M059J (cell line): ENCODE measurements at regions not wholly inside any gene's neighbourhood (a gene's known extent, or its start where the extent isn't known, plus 50 kb on each side); places are given as distances from the start of the nearest gene placed in this dataset.
"Not testable (repeated sequence)": the region's sequence is repeated elsewhere in the genome, so short reads cannot be mapped to it uniquely, and the experiment has no call there.

Experiments used
- DNase-seq: peaks from one replicate; pipeline ENCODE4 v3.0.0-alpha.2; 2012; ENCODE audit warnings: low read depth

DNA sequence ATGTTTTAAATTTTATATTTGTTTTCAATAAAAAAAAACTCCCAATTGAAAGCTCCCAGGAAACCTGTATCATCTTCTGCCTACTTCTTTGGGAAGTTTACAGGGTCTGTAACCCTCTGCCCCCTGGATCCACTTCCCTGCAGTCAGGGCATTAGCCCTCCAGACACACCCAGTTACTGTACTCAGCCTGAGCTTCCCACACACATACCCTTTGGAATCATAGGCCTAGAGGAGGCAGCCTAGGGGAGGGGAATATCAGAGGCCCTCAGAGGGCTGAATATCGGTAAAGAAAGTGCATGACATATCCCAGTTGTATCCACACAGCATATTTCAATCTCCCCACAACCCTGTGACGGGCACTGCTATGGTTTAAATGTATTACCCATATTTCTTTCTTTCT, 56.2 kb upstream of the TFPI start:
- not testable (repeated sequence) for DNase-seq

DNA sequence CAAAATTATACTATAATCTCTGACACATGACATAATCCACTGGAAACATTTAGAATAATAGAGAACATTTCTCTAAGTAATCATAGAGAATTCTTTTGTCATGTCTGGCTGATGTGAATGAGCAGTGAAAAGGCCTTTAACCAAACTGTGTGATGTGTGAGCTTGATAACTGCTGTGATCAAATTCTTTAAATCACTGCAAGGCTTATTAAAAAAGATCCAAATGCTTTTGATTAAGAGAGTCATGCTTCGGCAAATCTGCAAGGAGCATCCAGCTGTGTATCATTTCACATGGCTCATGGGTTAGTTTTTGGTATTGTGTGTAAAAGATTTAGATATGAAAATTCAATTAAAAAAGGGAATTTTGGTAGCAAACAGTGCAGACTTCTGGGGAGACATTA, 58.6 kb upstream of the TFPI start:
- DNase-seq: no peak

DNA sequence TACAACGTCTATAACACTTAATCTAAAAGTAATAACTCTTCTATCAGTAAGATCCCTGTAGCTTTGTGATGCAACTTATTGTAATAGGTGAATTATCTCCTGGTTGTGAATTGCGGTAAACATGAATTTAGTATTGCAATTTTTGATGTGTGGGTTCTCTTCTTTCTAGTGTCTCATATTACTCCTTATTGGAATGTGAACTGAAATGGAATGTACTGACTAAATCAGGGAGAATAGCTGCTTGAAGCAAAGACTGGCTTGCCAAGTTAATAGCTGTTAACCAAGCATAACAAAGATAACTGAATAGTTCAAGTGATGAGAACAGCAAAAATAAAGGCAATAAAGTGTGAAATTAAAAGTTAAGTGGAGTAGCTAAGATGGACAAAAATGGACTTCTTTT, 60.5 kb upstream of the TFPI start:
- no peak for DNase-seq

DNA sequence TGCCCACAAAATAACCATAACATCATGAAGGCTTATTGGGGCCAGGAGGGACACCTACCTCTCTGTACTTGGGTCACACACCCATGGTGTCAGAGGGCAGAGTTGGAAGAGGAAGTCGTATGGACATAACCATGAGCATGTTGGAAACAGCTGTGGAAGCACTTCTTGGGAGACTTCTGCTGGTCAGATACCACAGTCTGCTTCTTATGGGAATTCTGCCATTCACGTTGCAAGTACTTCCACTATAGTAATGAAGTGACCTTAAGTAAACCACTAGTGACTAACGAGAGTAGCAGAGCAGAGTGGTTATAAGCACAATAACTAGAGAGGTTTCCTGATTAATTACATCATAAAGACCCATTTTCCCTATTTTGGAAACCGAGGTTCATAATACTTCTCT, 61.1 kb upstream of the TFPI start:
- no peak for DNase-seq

DNA sequence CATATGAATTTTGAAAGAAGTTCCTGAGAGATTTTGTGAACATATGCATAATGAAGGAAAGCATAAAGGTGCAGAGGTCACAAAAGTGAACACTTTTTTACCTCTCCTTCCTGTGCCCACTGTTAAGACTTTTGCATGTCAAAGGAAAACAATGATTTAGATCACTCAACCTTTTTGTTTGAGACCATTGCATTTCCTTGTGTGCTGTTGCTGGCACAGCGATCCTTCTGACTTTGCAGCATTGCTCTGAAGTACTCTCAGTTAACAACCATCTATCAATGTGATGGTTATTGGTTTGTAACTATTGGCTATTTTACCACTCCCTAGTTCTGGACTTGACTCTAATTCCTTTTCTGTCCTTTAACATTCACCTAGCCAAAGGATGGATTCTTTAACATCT, 61.7 kb upstream of the TFPI start:
- no peak for DNase-seq

DNA sequence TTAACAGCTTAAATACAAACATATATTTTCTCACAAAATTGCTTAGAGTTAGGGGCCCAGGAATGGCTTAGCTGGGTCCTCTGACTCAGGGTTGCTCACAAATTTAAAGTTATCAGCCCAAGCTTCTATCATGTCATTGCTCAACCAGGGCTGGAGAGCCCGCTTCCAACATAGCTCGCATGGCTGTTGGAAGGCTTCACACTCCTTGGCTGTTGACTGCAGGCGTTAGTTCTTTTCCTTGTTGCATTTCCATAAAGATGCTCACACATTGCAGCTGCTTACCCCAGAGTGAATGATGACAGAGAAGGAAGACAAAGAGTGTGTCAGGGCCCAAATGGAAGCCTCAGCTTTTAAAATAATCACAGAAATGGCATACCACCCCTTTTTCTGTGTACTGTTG, 62.9 kb upstream of the TFPI start:
- no peak for DNase-seq

DNA sequence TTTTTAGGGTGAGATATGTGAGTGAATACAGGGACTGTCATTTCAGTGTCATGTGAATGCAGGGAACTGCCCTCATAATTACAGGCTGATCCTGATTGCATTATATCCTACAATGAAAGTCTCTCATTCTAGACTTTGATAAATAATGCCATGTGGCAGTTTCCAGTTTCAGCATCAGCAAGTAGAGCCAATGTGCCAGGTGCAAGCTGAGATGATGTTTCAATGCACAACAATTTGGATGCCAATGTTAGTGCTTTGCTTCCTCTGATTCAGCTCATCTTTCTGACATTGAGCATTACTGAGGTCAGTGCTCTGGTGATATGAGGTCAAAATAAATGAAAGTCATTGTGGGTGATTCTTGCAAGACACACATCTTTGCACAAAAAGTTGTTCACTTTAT, 63.7 kb upstream of the TFPI start:
- no peak for DNase-seq

DNA sequence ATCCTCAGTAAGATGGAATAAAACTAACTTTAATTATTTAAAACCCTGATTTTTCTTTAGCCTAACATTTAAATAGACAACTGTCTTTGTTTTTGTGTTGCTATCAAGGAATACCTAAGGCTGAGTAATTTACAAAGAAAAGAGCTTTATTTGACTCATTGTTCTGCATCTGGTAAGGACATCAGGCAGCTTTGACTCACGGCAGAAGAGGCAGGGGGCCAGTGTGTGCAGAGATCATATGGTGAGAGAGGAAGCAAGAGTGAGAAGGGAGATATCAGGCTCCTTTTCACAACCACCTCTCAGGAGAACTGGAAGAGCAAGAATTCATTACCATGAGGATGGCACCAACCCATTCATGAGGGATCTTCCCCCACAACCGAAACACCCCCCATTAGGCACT, 64.6 kb upstream of the TFPI start:
- DNase-seq: peak; percentile 15

DNA sequence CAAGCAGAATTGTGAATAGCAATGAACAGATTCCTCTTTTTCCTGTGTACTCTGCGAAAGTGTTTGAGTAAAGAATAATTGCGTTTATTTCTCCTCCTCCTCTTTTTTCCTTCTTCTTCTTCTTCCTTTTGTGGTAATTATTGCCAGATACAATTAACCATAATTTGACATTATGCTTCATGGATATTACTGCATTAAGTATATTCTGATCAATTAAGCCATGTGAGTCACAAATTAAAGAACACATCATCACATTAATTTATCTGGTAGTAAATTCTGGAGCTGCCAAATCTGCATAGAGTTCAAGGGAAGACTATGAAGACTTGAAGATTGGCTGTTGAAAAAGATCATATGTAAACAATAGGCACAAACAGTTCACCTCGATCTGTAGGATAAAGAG, 72.9 kb upstream of the TFPI start:
- DNase-seq: no peak

DNA sequence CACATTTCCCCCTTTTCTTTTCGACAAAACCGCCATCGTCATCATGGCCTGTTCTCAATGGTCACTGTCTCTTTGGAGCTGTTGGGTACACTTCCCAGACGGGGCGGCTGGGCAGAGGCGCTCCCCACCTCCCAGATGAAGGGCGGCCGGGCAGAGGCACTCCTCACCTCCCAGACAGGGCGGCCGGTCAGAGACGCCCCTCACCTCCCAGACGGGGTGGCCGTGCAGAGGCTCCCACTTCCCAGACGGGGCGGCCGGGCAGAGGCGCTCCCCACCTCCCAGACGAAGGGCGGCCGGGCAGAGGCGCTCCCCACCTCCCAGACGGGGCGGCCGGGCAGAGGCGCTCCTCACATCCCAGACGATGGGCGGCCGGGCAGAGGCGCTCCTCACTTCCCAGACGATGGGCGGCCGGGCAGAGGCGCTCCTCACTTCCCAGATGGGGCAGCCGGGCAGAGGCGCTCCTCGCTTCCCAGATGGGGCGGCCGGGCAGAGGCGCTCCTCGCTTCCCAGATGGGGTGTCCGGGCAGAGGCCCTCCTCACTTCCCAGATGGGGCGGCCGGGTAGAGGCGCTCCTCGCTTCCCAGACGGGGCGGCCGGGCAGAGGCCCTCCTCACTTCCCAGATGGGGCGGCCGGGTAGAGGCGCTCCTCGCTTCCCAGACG, 82.6 kb upstream of the TFPI start:
- DNase-seq: not testable (repeated sequence)

DNA sequence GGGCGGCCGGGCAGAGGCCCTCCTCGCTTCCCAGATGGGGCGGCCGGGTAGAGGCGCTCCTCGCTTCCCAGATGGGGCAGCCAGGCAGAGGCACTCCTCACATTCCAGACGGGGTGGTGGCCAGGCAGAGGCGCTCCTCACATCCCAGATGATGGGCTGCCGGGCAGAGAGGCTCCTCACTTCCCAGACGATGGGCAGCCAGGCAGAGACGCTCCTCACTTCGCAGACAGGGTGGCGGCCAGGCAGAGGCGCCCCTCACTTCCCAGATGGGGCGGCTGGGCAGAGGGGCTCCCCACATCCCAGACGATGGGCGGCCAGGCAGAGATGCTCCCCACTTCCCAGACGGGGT, 83.1 kb upstream of the TFPI start:
- not testable (repeated sequence) for DNase-seq

DNA sequence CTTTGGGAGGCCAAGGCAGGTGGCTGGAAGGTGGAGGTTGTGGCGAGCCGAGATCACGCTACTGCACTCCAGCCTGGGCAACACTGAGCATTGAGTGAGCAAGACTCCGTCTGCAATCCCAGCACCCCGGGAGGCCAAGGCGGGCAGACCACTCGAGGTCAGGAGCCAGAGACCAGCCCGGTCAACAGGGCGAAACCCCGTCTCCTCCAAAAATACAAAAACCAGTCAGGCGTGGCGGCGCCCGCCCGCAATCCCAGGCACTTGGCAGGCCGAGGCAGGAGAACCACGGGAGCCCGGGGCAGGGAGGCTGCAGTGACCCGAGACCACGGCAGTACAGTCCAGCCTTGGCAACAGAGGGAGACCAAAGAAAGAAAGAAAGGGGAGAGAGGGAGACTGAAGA, 83.5 kb upstream of the TFPI start:
- DNase-seq: not testable (repeated sequence)

DNA sequence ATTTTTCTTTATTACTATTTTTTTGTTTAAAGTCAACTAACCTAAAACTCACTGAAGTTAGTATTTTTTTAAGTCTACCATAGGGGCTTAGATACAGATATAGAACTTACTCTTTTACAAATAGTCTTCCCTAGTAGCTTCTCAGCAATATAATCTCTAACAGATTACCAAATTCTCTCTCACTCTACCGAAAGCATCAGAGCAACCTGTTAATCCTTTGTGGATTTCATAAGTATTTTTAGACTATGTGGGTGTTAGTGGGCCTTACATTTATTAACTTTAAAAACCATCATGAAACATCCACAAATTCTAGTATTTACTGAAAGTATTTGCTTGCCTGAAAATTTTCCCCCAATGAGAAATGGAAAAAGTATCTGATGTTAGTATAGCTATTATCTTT, 84.6 kb upstream of the TFPI start:
- DNase-seq: no peak

DNA sequence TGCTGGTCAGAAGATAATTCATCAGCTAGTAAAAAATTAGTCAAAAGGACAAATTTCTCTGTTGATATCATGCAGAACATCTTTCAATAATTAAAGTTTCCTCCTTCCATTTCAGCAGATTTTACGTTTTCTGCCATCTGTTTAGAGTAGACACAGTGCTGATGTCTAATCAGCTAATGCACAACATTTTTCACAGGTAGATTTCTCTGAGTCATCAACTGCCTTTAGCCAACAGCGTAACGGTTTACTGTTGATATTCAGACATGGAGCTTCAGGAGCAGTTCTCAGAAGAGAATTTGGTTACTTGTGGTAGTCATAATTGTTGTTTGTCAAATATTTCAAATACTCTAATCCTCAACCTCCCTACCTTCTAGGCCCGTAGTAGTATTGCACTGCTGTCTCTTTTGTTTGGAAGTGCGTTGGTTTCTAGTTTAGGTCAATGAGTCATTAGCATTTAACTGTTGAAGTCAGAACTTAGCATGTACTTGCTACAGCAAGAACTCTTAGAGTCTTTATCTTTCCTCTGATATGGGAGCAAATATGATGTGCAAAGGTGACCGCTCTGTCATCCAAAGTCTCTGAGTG, 86.8 kb upstream of the TFPI start:
- peak; percentile 57 for DNase-seq

DNA sequence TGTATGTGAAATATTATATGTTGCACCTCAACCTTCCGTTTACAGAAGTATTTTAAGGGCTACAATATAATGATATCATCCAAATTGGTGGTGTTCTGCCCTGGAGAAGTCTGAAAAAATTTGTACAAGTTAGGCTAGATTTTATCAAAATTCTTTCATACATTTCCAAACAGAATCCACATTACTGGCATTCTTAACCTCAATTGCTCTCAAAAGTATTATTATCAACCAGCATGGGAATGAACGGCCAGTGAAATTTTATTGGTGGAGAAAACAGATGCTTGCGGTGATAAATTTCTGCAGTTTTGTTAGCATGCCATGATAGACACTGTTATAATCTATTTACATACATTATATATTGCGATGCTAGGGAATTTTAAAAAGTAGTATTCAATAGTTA, 88.3 kb upstream of the TFPI start:
- DNase-seq: no peak

DNA sequence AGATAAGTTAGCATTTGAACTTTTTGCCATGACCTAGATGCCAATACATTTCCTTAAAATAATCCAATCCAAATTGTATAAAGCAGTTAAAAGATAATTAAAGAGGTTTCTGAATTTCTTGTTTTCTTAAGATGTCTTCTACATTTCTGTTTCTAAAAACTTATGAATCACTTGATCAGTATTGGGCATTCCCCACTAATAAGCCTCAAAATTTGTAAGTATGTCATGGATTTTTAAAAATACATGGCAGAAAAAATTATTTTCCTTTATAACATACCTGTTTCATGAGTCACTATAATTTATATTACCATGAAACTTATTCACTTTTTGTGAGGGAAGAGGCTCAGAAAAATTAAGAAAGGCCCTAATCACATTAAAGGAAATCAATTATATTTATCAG, 90.3 kb upstream of the TFPI start:
- DNase-seq: no peak

DNA sequence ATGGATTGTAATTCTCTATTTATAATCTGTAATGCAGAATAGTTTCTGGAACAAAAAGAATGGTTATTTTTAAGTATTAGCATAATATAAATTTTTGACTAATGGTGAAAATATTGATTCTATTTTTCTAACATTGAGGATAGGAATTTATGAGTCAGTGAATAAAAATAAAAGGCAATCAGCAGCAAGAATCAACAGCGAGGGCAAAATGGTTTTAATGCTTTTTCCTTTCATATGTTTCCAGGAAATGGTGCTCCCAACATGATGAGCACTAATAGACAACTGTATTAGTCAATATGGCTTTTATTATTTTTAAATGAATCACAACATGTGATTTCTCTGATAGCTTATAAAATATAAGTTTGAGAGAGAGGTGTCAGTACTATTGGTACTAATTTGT, 90.7 kb upstream of the TFPI start:
- DNase-seq: no peak

DNA sequence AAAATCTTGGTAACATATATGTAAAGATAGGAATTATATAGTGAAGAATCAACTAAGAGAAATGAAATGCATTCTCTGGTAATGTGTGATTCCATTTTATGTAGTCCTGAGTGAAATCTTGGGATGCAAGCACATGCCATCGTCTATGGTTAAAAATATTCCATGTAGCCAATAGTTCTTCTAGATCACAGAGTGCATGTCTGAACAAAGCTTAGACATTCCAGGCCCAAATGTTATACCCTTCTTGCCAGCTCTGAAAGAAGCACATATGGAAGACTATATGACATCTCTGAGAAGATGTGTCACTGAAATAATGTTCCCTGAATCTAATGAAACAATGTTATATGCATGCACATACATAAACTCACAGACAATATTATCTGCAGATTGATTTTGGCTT, 92.3 kb upstream of the TFPI start:
- no peak for DNase-seq

DNA sequence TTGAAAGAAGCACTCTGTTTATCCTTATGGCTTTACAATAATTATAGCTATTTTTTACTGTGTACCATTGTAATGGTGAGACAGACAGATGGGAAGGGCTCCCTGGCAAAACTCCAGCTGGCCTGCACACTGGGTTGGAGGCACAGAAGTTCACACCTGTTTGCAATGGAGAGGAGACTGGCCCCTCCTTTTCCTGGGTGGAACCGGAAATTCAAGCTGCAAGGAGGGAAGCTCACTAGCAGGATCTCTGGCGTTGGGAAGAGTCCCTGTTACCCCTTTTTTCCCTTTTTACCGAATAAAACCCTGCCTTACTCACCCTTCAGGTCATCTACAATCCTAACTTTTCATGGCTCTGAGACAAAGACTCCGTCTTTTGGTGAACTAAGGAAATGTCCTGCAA, 100.3 kb upstream of the TFPI start:
- DNase-seq: peak; percentile 7

DNA sequence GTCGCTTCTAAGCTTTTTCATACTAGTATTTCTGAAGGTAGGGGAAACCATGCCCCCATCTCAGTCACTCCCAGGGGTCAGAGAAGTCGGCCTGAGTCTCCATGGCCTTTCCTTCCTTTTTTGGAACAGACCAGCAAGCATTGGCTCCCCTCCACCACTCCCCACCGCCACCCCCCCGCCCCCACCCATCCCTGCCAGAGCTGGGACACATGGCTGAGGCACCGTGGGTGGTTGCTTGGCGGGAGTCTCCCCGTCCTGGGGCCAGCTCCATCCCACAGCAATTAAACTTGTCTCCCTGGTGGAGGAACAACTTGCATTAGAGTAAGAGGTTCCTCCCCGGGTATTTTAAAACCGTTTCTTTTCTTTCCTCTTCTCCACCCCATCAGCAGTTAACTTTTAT, 100.8 kb upstream of the TFPI start:
- no peak for DNase-seq

DNA sequence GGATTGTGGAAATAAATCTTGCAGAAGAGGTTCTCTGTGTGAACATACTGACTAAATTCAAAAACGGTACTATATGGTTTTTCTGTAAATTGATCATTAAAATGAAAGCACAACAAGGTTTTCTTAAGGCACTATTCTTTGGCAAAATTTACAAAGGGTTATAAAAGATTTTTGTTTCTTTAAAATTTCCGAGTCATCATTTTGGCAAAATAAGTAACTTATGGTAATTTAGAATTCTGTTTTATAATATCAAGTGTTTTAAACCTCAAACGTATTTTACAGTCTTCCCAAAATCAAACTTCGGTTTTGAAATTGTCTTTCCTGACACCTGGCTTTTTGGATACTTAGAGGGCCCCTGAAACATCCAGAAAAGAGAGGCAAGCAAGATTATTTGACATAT, 101.9 kb upstream of the TFPI start:
- DNase-seq: no peak

DNA sequence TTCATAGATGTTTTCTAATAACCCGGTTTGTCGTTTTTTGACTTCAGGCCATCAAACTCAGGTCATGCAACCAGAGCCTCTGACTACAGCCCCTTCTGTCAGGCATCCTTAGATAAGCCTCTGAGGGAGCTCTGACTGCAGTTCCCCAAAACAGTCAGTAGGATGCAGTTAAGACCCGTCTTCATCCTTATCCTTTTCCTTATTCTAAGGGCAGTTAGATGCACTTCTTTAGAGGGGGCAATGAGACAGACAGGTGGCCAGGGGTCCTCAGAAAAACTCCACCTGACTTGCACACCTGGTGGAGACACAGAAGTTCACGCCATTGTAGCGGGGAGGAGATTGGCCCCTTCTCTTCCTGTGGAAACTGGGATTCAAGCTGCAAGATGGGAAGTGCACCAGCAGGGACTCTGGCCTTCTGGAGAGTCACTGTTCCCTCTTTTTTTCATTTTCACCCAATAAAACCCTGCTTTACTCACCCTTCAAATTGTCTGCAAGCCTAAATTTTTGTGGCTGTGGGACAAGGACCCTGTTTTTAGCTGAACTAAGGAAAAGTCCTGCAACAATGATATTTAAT, 104.8 kb upstream of the TFPI start:
- peak; percentile 37 for DNase-seq

DNA sequence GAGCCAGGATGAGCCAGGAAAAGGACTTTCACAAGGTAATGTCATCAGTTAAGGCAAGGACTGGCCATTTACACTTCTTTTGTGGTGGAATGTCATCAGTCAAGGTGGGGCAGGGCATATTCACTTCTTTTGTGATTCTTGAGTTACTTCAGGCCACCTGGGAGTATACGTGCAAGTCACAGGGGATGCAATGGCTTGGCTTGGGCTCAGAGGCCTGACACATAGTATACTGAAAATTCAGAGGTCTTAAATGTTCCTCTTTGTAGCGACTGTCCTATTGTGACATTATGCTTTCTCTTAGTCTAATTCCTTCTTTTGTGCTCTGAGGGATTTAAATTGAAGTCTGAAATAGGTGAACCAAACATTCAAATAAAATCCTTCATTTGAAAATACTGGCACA, 121.8 kb upstream of the TFPI start:
- not testable (repeated sequence) for DNase-seq

DNA sequence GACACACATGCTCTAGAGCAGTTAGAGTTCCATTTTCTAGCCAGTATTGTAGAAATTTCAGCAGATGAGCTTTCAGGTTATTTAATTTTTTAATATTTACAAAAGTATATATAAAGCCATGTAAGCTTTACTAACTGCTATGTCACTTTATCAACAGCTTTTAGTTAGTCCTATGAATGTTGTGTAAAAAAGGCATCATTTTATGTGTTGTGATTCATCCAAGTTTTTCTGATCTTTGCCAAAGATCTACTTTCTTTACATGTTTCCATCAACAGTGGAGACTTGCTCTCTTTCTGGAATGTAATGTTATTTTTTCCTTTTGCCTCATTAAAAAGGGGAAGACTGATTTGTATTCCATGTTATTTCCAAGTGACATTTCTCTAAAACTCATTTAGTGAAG, 125.2 kb upstream of the TFPI start:
- DNase-seq: peak; percentile 3
